ENCODE measurements at regions not wholly inside any gene's neighbourhood (a gene's known extent, or its start where the extent isn't known, plus 50 kb on each side); places are given as distances from the start of the nearest gene placed in this dataset.

GRCh38 chr13:64909184-64909583, 2321.0 kb downstream of the PCDH9 start:
- H3K4me3 ChIP-seq (ENCODE audit: low read depth, low read length), result no peak overlapping the region
- DNase-seq (ENCODE audit: low read depth), result no peak
- H3K36me3 ChIP-seq (ENCODE audit: control insufficient read depth, insufficient read depth, low read length), result no peaks in the 10 kb centered on the region
- no peaks in the 10 kb centered on the region for H3K27me3 ChIP-seq (ENCODE audit: control insufficient read depth, insufficient read depth, low read length)
- FAIRE-seq, result no peak
- TF ChIP-seq CTCF (IDR thresholded peaks at IDR 0.05; ENCODE audit: insufficient read depth, low read length, severe bottlenecking), result no peak

DNA sequence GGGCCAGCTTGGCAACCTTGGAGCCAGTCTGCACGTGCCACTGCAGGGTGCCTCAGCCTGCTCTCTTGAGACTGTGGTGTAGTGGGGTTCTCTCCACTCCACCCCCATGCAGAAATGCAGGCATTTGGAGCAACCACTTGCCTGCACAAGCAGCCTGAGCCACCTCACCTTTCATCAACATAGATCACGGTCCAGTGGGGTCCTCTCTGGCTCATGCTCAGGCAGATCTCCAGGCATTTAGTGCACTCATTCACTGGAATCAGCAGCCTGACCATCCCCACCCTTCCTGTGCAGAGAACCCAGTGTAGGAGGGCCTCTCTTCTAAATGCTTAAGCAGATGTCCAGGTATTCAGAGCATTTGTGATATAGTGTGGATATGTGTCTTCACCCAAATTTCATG, 2330.1 kb downstream of the PCDH9 start:
- H3K27me3 ChIP-seq (ENCODE audit: control insufficient read depth, insufficient read depth, low read length), result no peaks in the 10 kb centered on the region
- DNase-seq (ENCODE audit: low read depth) (no peak), FAIRE-seq (no peak)
- no peak for TF ChIP-seq CTCF (IDR thresholded peaks at IDR 0.05; ENCODE audit: insufficient read depth, low read length, severe bottlenecking)
- no peaks in the 10 kb centered on the region for H3K36me3 ChIP-seq (ENCODE audit: control insufficient read depth, insufficient read depth, low read length)
- H3K4me3 ChIP-seq (ENCODE audit: low read depth, low read length), result no peak overlapping the region

- no peak for TF ChIP-seq CTCF (IDR thresholded peaks at IDR 0.05; ENCODE audit: insufficient read depth, low read length, severe bottlenecking)
- Histone ChIP-seq H3K36me3 (ENCODE audit: control insufficient read depth, insufficient read depth, low read length) (no peaks in the 10 kb centered on the region), H3K27me3 (ENCODE audit: control insufficient read depth, insufficient read depth, low read length) (no peaks in the 10 kb centered on the region), H3K4me3 (ENCODE audit: low read depth, low read length) (no peak overlapping the region)
- FAIRE-seq, result no peak
- no peak for DNase-seq (ENCODE audit: low read depth)
Measured at GRCh38 chr13:64884976-64885375, 2345.2 kb downstream of the PCDH9 start.

DNA sequence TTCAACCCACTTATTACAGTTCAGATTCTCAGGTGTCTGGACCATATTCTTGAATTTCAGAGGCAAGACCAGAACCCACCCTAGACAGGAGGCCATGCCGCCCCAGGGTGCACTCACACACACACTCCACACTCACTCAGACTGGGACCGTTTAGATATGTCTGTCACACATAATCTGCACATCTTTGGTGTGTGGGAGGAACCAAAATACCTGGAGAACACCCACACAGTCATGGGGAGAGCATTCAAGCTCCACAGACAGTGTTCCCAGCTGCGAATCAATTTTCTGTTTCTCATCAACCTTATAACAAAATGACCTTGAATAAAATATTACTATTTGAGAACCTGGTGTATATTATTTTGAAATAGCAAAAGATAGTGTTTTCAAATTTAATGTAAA, 2353.0 kb downstream of the PCDH9 start:
- FAIRE-seq, result no peak
- DNase-seq (ENCODE audit: low read depth), result no peak
- no peak for TF ChIP-seq CTCF (IDR thresholded peaks at IDR 0.05; ENCODE audit: insufficient read depth, low read length, severe bottlenecking)
- H3K4me3 ChIP-seq (ENCODE audit: low read depth, low read length), result no peak overlapping the region
- no peaks in the 10 kb centered on the region for H3K27me3 ChIP-seq (ENCODE audit: control insufficient read depth, insufficient read depth, low read length)
- no peaks in the 10 kb centered on the region for H3K36me3 ChIP-seq (ENCODE audit: control insufficient read depth, insufficient read depth, low read length)

GRCh38 chr13:64871742-64872141, 2358.4 kb downstream of the PCDH9 start:
- Histone ChIP-seq H3K36me3 (ENCODE audit: control insufficient read depth, insufficient read depth, low read length) (no peaks in the 10 kb centered on the region), H3K4me3 (ENCODE audit: low read depth, low read length) (no peak overlapping the region), H3K27me3 (ENCODE audit: control insufficient read depth, insufficient read depth, low read length) (no peaks in the 10 kb centered on the region)
- DNase-seq (ENCODE audit: low read depth) (no peak), FAIRE-seq (no peak)
- no peak for TF ChIP-seq CTCF (IDR thresholded peaks at IDR 0.05; ENCODE audit: insufficient read depth, low read length, severe bottlenecking)

GRCh38 chr13:64869539-64869938, 2360.6 kb downstream of the PCDH9 start:
- Histone ChIP-seq H3K36me3 (ENCODE audit: control insufficient read depth, insufficient read depth, low read length) (no peaks in the 10 kb centered on the region), H3K27me3 (ENCODE audit: control insufficient read depth, insufficient read depth, low read length) (no peaks in the 10 kb centered on the region), H3K4me3 (ENCODE audit: low read depth, low read length) (no peak overlapping the region)
- no peak for FAIRE-seq
- no peak for TF ChIP-seq CTCF (IDR thresholded peaks at IDR 0.05; ENCODE audit: insufficient read depth, low read length, severe bottlenecking)
- DNase-seq (ENCODE audit: low read depth), result no peak
